SK-N-SH treated with all-trans-retinoic acid at 6 μM for 48 hours (cell line): ENCODE measurements at regions not wholly inside any gene's neighbourhood (a gene's known extent, or its start where the extent isn't known, plus 50 kb on each side); places are given as distances from the start of the nearest gene placed in this dataset.

Source experiments
- ATAC-seq: fragments of 200-7000 bp; cut with Tn5 transposase; 3 replicates; pipeline ENCODE4 v1.9.1; 2020; ENCODE audit warnings: mild to moderate bottlenecking, moderate library complexity
- ARNTL ChIP-seq: fragments of 450-650 bp; formaldehyde crosslinking; IDR thresholded peaks from 2 replicates; pipeline ENCODE4 v1.5.0; 2020; ENCODE audit warnings: low read depth, mild to moderate bottlenecking, moderate library complexity, borderline replicate concordance
- BACH2 ChIP-seq: fragments of 250-450 bp; sonication (Bioruptor Pico); IDR thresholded peaks from 2 replicates; pipeline ENCODE4 v1.9.0; 2021; ENCODE audit warnings: mild to moderate bottlenecking, borderline replicate concordance
- CREB5 ChIP-seq: fragments of 250-450 bp; sonication (Bioruptor Pico); IDR thresholded peaks from 2 replicates; pipeline ENCODE4 v1.5.1; 2020; ENCODE audit warnings: low read depth, mild to moderate bottlenecking, moderate library complexity
- CSDC2 ChIP-seq: fragments of 250-450 bp; sonication (Bioruptor Pico); IDR thresholded peaks from 2 replicates; pipeline ENCODE4 v1.5.0; 2020; ENCODE audit warnings: mild to moderate bottlenecking, moderate library complexity
- ESRRG ChIP-seq: fragments of 250-450 bp; sonication (Bioruptor Pico); IDR thresholded peaks from 2 replicates; pipeline ENCODE4 v1.6.1; 2021; ENCODE audit warnings: mild to moderate bottlenecking
- GLIS3 ChIP-seq: fragments of 250-450 bp; sonication (Bioruptor Pico); IDR thresholded peaks from 2 replicates; pipeline ENCODE4 v1.5.0; 2020; ENCODE audit warnings: mild to moderate bottlenecking, moderate library complexity
- ISL1 ChIP-seq: fragments of 250-450 bp; sonication (Bioruptor Pico); IDR thresholded peaks from 2 replicates; pipeline ENCODE4 v2.1.2; 2022; ENCODE audit warnings: mild to moderate bottlenecking, moderate library complexity
- OSR1 ChIP-seq: fragments of 250-450 bp; sonication (Bioruptor Pico); IDR thresholded peaks from 2 replicates; pipeline ENCODE4 v1.8.0; 2022; ENCODE audit warnings: moderate library complexity, mild to moderate bottlenecking, inconsistent platforms
- PATZ1 ChIP-seq: fragments of 250-450 bp; sonication (Bioruptor Pico); IDR thresholded peaks from 2 replicates; pipeline ENCODE4 v1.8.0; 2020; ENCODE audit warnings: mild to moderate bottlenecking, moderate library complexity, borderline replicate concordance
- POU6F1 ChIP-seq: fragments of 250-450 bp; sonication (Bioruptor Pico); IDR thresholded peaks from 2 replicates; pipeline ENCODE4 v1.8.0; 2021; ENCODE audit warnings: low read depth, mild to moderate bottlenecking, moderate library complexity, borderline replicate concordance
- PPARA ChIP-seq: fragments of 250-450 bp; sonication (Bioruptor Pico); IDR thresholded peaks from 2 replicates; pipeline ENCODE4 v1.5.0; 2020; ENCODE audit warnings: mild to moderate bottlenecking, borderline replicate concordance
- RARB ChIP-seq: fragments of 250-450 bp; sonication (Bioruptor Pico); IDR thresholded peaks from 2 replicates; pipeline ENCODE4 v1.8.0; 2021; ENCODE audit warnings: mild to moderate bottlenecking, moderate library complexity
- TCF4 ChIP-seq: fragments of 250-450 bp; sonication (Bioruptor Pico); IDR thresholded peaks from 2 replicates; pipeline ENCODE4 v1.8.0; 2021; ENCODE audit warnings: mild to moderate bottlenecking, moderate library complexity, borderline replicate concordance
- TOX ChIP-seq: fragments of 250-450 bp; sonication (Bioruptor Pico); IDR thresholded peaks from 2 replicates; pipeline ENCODE4 v1.8.0; 2021; ENCODE audit warnings: mild to moderate bottlenecking, moderate library complexity, borderline replicate concordance
- TSHZ2 ChIP-seq: fragments of 250-450 bp; sonication (Bioruptor Pico); IDR thresholded peaks from 2 replicates; pipeline ENCODE4 v1.5.0; 2020; ENCODE audit warnings: mild to moderate bottlenecking, moderate library complexity
- ZC3H10 ChIP-seq: fragments of 250-450 bp; sonication (Bioruptor Pico); IDR thresholded peaks from 2 replicates; pipeline ENCODE4 v1.5.1; 2021; ENCODE audit warnings: mild to moderate bottlenecking, moderate library complexity
- ZFP3 ChIP-seq: fragments of 250-450 bp; sonication (Bioruptor Pico); IDR thresholded peaks from 2 replicates; pipeline ENCODE4 v1.5.0; 2020; ENCODE audit warnings: mild to moderate bottlenecking, moderate library complexity
- ZFP30 ChIP-seq: fragments of 450-650 bp; formaldehyde crosslinking; IDR thresholded peaks from 2 replicates; pipeline ENCODE4 v1.5.0; 2022; ENCODE audit warnings: mild to moderate bottlenecking, moderate library complexity
- ZNF565 ChIP-seq: fragments of 450-650 bp; formaldehyde crosslinking; conservative IDR thresholded peaks from 2 replicates; pipeline ENCODE4 v1.5.0; 2020; ENCODE audit warnings: low read depth, mild to moderate bottlenecking, moderate library complexity
- ZNF70 ChIP-seq: fragments of 450-650 bp; formaldehyde crosslinking; IDR thresholded peaks from 2 replicates; pipeline ENCODE4 v1.5.0; 2020; ENCODE audit warnings: mild to moderate bottlenecking, moderate library complexity
- ZNF8 ChIP-seq: fragments of 450-650 bp; formaldehyde crosslinking; IDR thresholded peaks from 2 replicates; pipeline ENCODE4 v1.5.0; 2020; ENCODE audit warnings: mild to moderate bottlenecking, moderate library complexity
- TF ChIP-seq, protein P1 (sequence below): fragments of 250-450 bp; sonication (Bioruptor Pico); IDR thresholded peaks from 2 replicates; pipeline ENCODE4 v1.5.1; 2021; ENCODE audit warnings: mild to moderate bottlenecking, moderate library complexity

DNA sequence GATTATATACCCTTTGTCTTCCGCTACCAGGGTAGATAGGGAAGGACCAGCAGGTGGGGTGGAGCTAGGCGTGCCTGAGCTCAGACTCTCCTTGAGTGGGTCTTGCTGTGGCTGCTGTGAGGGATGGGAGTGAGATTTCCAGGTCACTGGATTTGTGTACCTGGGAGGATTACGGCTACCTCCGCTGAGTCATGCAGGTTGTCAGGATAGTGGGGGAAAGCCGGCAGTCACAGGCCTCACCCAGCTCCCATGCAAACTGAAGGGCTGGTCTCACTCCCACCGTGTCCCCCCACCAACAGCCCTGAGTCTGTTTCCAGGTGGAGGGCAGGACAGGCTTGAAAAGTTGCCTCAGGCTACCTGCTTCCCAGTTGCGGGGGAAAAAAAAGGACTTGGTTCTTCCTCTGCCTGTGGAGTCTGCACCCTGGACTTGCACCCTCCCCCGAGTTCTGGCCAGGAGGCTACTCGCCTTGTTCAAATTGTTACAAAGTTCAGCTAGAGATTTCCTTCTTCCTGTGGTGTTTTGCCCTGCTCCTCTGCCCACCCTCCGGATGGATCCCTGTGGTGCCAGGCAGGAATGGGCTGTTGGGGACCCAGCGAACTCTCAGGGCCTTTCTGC lies 268.3 kb downstream of the VAPA start:
- TF ChIP-seq BACH2 (CRISPR knock-in tag) (no peak), ZNF8 (CRISPR knock-in tag) (no peak), POU6F1 (CRISPR knock-in tag) (no peak), ZFP30 (CRISPR knock-in tag) (no peak), PPARA (CRISPR knock-in tag) (no peak), ESRRG (CRISPR knock-in tag) (no peak), RARB (no peak), ZNF565 (no peak), GLIS3 (CRISPR knock-in tag) (no peak), ZFP3 (no peak), ZC3H10 (no peak), ZNF70 (no peak), OSR1 (CRISPR knock-in tag) (no peak), TCF4 (CRISPR knock-in tag) (no peak), CREB5 (CRISPR knock-in tag) (no peak), TOX (CRISPR knock-in tag) (no peak), TSHZ2 (no peak), CSDC2 (no peak), PATZ1 (CRISPR knock-in tag) (no peak)
- TF ChIP-seq, protein P1, sequence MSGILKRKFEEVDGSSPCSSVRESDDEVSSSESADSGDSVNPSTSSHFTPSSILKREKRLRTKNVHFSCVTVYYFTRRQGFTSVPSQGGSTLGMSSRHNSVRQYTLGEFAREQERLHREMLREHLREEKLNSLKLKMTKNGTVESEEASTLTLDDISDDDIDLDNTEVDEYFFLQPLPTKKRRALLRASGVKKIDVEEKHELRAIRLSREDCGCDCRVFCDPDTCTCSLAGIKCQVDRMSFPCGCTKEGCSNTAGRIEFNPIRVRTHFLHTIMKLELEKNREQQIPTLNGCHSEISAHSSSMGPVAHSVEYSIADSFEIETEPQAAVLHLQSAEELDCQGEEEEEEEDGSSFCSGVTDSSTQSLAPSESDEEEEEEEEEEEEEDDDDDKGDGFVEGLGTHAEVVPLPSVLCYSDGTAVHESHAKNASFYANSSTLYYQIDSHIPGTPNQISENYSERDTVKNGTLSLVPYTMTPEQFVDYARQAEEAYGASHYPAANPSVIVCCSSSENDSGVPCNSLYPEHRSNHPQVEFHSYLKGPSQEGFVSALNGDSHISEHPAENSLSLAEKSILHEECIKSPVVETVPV (CRISPR knock-in tag): no peak
- no peak for ATAC-seq

- TF ChIP-seq ZFP3: no peak
- TF ChIP-seq ARNTL: no peak
- no peak for TF ChIP-seq ISL1
- no peak for TF ChIP-seq TOX (CRISPR knock-in tag)
- no peak for TF ChIP-seq PATZ1 (CRISPR knock-in tag)
- TF ChIP-seq, protein P1 (CRISPR knock-in tag): no peak
- no peak for TF ChIP-seq TSHZ2
- TF ChIP-seq ZNF8 (CRISPR knock-in tag): no peak
- no peak for TF ChIP-seq BACH2 (CRISPR knock-in tag)
- no peak for TF ChIP-seq PPARA (CRISPR knock-in tag)
- TF ChIP-seq GLIS3 (CRISPR knock-in tag): no peak
- TF ChIP-seq RARB: no peak
- ATAC-seq: no peak
These were observed 269.7 kb upstream of the APCDD1 start for GRCh38 chr18:10184776-10185175.
